K562 (cell line): ENCODE measurements at regions not wholly inside any gene's neighbourhood (a gene's known extent, or its start where the extent isn't known, plus 50 kb on each side); places are given as distances from the start of the nearest gene placed in this dataset.

ENCODE experiments used
- ATAC-seq: fragments of 200-7000 bp; cut with Tn5 transposase; 3 replicates; pipeline ENCODE4 v1.9.1; 2020; ENCODE audit warnings: moderate library complexity
- BruUV-seq: library from RNA; stranded (reverse); fragments of 400-500 nt; replicated peaks from 2 replicates; lab custom pipeline; 2021; lab: Mats Ljungman, UMichigan
- CTCF ChIA-PET: fragments of 300-600 bp; formaldehyde crosslinking; extraction: SDS; loops from one replicate; lab custom pipeline; 2021; ENCODE audit warnings: low intra/inter-chr PET ratio; lab: Yijun Ruan, JAX
- POLR2A ChIA-PET: fragments of 300-600, 350-650 bp; sonication (Branson Sonifier 250); formaldehyde crosslinking; extraction: SDS; loops from one replicate; lab custom pipeline; 2021; ENCODE audit warnings: antibody characterized with exemption, inconsistent platforms; lab: Yijun Ruan, JAX
- DNase-seq, 4 experiments: peaks; one replicate each; pipeline versions ENCODE4 v3.0.0 to v3.0.0-alpha.2; 2011 to 2018; ENCODE audit warnings: low spot score in 3 of 4, mixed read lengths in 3 of 4; ENCODE audit errors: extremely low read depth in 1 of 4
- FAIRE-seq: peaks from 2 replicates; lab custom pipeline; 2011; peaks lifted over from hg19 to GRCh38; lab: Jason Lieb, UNC
- H2AFZ ChIP-seq: 2 replicates; pipeline ENCODE4 v1.6.0; 2011; ENCODE audit warnings: low read depth, low read length, control low read depth, inconsistent platforms
- H3K27ac ChIP-seq: fragments of 200-600 bp; 3 replicates; pipeline ENCODE4 v1.8.0; 2011; ENCODE audit warnings: low read depth, mild to moderate bottlenecking, control low read depth, inconsistent platforms, low read length, moderate library complexity, mixed read lengths; ENCODE audit errors: extremely low read depth
- H3K27me3 ChIP-seq, 2 experiments: fragments of 300-600 bp in 1 of 2; 2 replicates in 1 of 2; 3 replicates in 1 of 2; pipeline versions ENCODE4 v1.6.0 to v1.8.0; 2011; ENCODE audit warnings: inconsistent platforms in 2 of 2, low read length in 2 of 2, mild to moderate bottlenecking in 1 of 2, mixed read lengths in 1 of 2, moderate library complexity in 1 of 2; ENCODE audit not compliant: control insufficient read depth in 2 of 2, insufficient read depth in 2 of 2
- H3K36me3 ChIP-seq: fragments of 300-600 bp; 3 replicates; pipeline ENCODE4 v1.8.0; 2011; ENCODE audit warnings: mild to moderate bottlenecking, low read length, inconsistent platforms; ENCODE audit not compliant: control insufficient read depth, insufficient read depth
- H3K4me1 ChIP-seq, 2 experiments: fragments of 200-600 bp in 1 of 2; replicated peaks in 1 of 2; 2 replicates in 1 of 2; 3 replicates in 1 of 2; pipeline versions ENCODE4 v1.5.1 to v1.8.0; 2011; ENCODE audit warnings: inconsistent platforms in 2 of 2, low read length in 2 of 2, mild to moderate bottlenecking in 1 of 2, mixed read lengths in 1 of 2, moderate library complexity in 1 of 2; ENCODE audit not compliant: control insufficient read depth in 2 of 2, insufficient read depth in 2 of 2
- H3K4me2 ChIP-seq: 2 replicates; pipeline ENCODE4 v1.6.1; 2011; ENCODE audit warnings: low read length, control low read depth, inconsistent platforms, mixed read lengths; ENCODE audit not compliant: insufficient read depth
- H3K4me3 ChIP-seq: fragments of 200-600 bp; sonication (generic), shearing (Covaris generic); 2 replicates; pipeline ENCODE4 v1.5.1; 2016; ENCODE audit warnings: control low read depth, inconsistent platforms
- H3K79me2 ChIP-seq: fragments of 200-600 bp; 3 replicates; pipeline ENCODE4 v1.8.0; 2011; ENCODE audit warnings: low read length, inconsistent platforms; ENCODE audit not compliant: control insufficient read depth, insufficient read depth
- H3K9ac ChIP-seq, 2 experiments: 2 replicates each; pipeline versions ENCODE4 v1.6.0 to v1.6.1; 2011; ENCODE audit warnings: low read depth in 2 of 2, low read length in 2 of 2, control low read depth in 1 of 2, inconsistent platforms in 1 of 2, mild to moderate bottlenecking in 1 of 2, mixed read lengths in 1 of 2; ENCODE audit not compliant: insufficient read depth in 1 of 2
- H3K9me1 ChIP-seq: one replicate; pipeline ENCODE4 v1.6.0; 2011; ENCODE audit warnings: inconsistent platforms, mild to moderate bottlenecking, low read length, moderate library complexity; ENCODE audit not compliant: control insufficient read depth, insufficient read depth
- H3K9me3 ChIP-seq: replicated peaks from 2 replicates; pipeline ENCODE4 v1.5.1; 2011; ENCODE audit warnings: low read depth, low read length, inconsistent platforms; ENCODE audit not compliant: control insufficient read depth, insufficient read depth
- H4K20me1 ChIP-seq: replicated peaks from 2 replicates; pipeline ENCODE4 v1.6.1; 2011; ENCODE audit warnings: low read length, inconsistent platforms, mixed read lengths; ENCODE audit not compliant: control insufficient read depth, insufficient read depth
- CEBPZ ChIP-seq: fragments of 150-350 bp; IDR thresholded peaks from 2 replicates; pipeline ENCODE4 v1.6.1; 2014; ENCODE audit warnings: low read depth, mild to moderate bottlenecking, low read length, borderline replicate concordance
- E2F1 ChIP-seq: sonication (generic); formaldehyde crosslinking; IDR thresholded peaks from 2 replicates; pipeline ENCODE4 v1.8.1; 2023; ENCODE audit warnings: mild to moderate bottlenecking, missing genetic modification reagents, moderate library complexity
- PHF21A ChIP-seq: fragments of 450-650 bp; IDR thresholded peaks from 2 replicates; pipeline ENCODE4 v1.6.1; 2017; ENCODE audit warnings: low read depth, borderline replicate concordance
- PPARD ChIP-seq: fragments of 250-450 bp; sonication (Bioruptor Pico); IDR thresholded peaks from 2 replicates; pipeline ENCODE4 v1.8.0; 2022; ENCODE audit warnings: inconsistent platforms, mild to moderate bottlenecking, moderate library complexity
- REST ChIP-seq, 2 experiments: fragments of 450-650 bp; formaldehyde crosslinking in 1 of 2; IDR thresholded peaks; 2 replicates each; pipeline versions ENCODE4 v1.4.0 to v1.6.1; 2014 to 2020; ENCODE audit warnings: mild to moderate bottlenecking in 2 of 2, borderline replicate concordance in 1 of 2, low read depth in 1 of 2
- XRCC3 ChIP-seq: fragments of 450-650 bp; IDR thresholded peaks from 2 replicates; pipeline ENCODE4 v1.6.1; 2017; ENCODE audit warnings: mild to moderate bottlenecking, moderate library complexity
- ZC3H8 ChIP-seq: fragments of 450-650 bp; IDR thresholded peaks from 2 replicates; pipeline ENCODE4 v1.6.1; 2017
- in situ Hi-C: fragments of 300-500 bp; cut with MboI; formaldehyde crosslinking; loops from 4 replicates; pipeline ENCODE4 v1.15.0; 2018; ENCODE audit warnings: inconsistent platforms, mixed read lengths
- intact Hi-C: fragments of 100-400 bp; cut with micrococcal nuclease; formaldehyde crosslinking; loops from 2 replicates; pipeline ENCODE4 v1.14.2; 2022

GRCh38 chr20:11047559-11047958 lies 373.8 kb upstream of the JAG1 start (continued):
- TF ChIP-seq REST (IDR thresholded peaks at IDR 0.05; ENCODE audit: borderline replicate concordance) (no peak), REST (CRISPR knock-in tag; IDR thresholded peaks at IDR 0.05; ENCODE audit: low read depth) (no peak), ZC3H8 (no peak), PPARD (CRISPR knock-in tag) (no peak), XRCC3 (no peak)

GRCh38 chr20:11048739-11049138 lies 374.9 kb upstream of the JAG1 start:
- BruUV-seq, result no TSS peak
- intact Hi-C loops, result no loop called here
- TF ChIP-seq CEBPZ (no peak), E2F1 (CRISPR knock-in tag) (no peak), PHF21A (no peak)
- no peak for FAIRE-seq
- Histone ChIP-seq H3K36me3 (no peaks in the 10 kb centered on the region), H3K4me1 (no peaks in the 10 kb centered on the region), H3K9me1 (no peaks in the 10 kb centered on the region), H3K9ac (no peak overlapping the region), H3K27me3 (no peaks in the 10 kb centered on the region), H3K4me2 (no peak overlapping the region), H3K79me2 (no peaks in the 10 kb centered on the region), H2AFZ (no peak overlapping the region), H3K9me3 (no peaks in the 10 kb centered on the region), H3K4me3 (no peak overlapping the region), H3K27ac (no peak overlapping the region), H4K20me1 (no peaks in the 10 kb centered on the region)
- in situ Hi-C loops, result no loop called here
- ChIA-PET CTCF (no interaction called here), POLR2A (no interaction called here)
- DNase-seq, result no peak
- ATAC-seq, result no peak
